OCI-LY1 (cell line): ENCODE measurements at regions not wholly inside any gene's neighbourhood (a gene's known extent, or its start where the extent isn't known, plus 50 kb on each side); places are given as distances from the start of the nearest gene placed in this dataset.

Experiments
- H2AFZ ChIP-seq: fragments of 200-600 bp; sonication (generic), shearing (Covaris generic); 2 replicates; pipeline ENCODE4 v1.6.0; 2014; ENCODE audit warnings: antibody characterized with exemption, mild to moderate bottlenecking, low read length
- H3F3A ChIP-seq: fragments of 200-600 bp; sonication (generic), shearing (Covaris generic); 2 replicates; pipeline ENCODE4 v1.6.0; 2014; ENCODE audit warnings: mild to moderate bottlenecking, antibody characterized with exemption, low read length, moderate library complexity; ENCODE audit not compliant: insufficient read depth
- H3K27ac ChIP-seq: fragments of 200-600 bp; sonication (generic); 2 replicates; pipeline ENCODE4 v1.5.1; 2014; ENCODE audit warnings: low read length, mixed run types, mild to moderate bottlenecking, low read depth; ENCODE audit not compliant: poor library complexity, severe bottlenecking
- H3K27me3 ChIP-seq: fragments of 200-600 bp; sonication (generic); 2 replicates; pipeline ENCODE4 v1.6.0; 2014; ENCODE audit warnings: antibody characterized with exemption, mild to moderate bottlenecking, low read length, moderate library complexity; ENCODE audit not compliant: insufficient read depth
- H3K36me3 ChIP-seq: fragments of 200-600 bp; sonication (generic); 2 replicates; pipeline ENCODE4 v1.6.1; 2014; ENCODE audit warnings: mild to moderate bottlenecking, antibody characterized with exemption, low read length, moderate library complexity, mixed read lengths; ENCODE audit not compliant: insufficient read depth
- H3K4me1 ChIP-seq: fragments of 200-600 bp; sonication (generic); 2 replicates; pipeline ENCODE4 v1.5.1; 2014; ENCODE audit warnings: mild to moderate bottlenecking, low read length, moderate library complexity; ENCODE audit not compliant: insufficient read depth, severe bottlenecking
- H3K4me2 ChIP-seq: fragments of 200-600 bp; sonication (generic), shearing (Covaris generic); 2 replicates; pipeline ENCODE4 v1.6.1; 2014; ENCODE audit warnings: low read length
- H3K4me3 ChIP-seq: fragments of 200-600 bp; sonication (generic); 2 replicates; pipeline ENCODE4 v1.5.1; 2014; ENCODE audit warnings: low read length, low read depth, mild to moderate bottlenecking, mixed read lengths; ENCODE audit not compliant: poor library complexity, severe bottlenecking
- H3K79me2 ChIP-seq: fragments of 200-600 bp; shearing (Covaris generic); 2 replicates; pipeline ENCODE4 v1.6.1; 2016; ENCODE audit warnings: mixed run types, low read length, mixed read lengths; ENCODE audit not compliant: insufficient read depth
- H3K9ac ChIP-seq: fragments of 200-600 bp; sonication (generic), shearing (Covaris generic); 2 replicates; pipeline ENCODE4 v1.6.1; 2014; ENCODE audit warnings: mild to moderate bottlenecking, low read length, mixed read lengths
- H3K9me2 ChIP-seq: fragments of 200-600 bp; sonication (generic), shearing (Covaris generic); 2 replicates; pipeline ENCODE4 v1.6.1; 2014; ENCODE audit warnings: low read depth, mild to moderate bottlenecking, low read length, mixed read lengths
- H3K9me3 ChIP-seq: fragments of 200-600 bp; shearing (Covaris generic); 2 replicates; pipeline ENCODE4 v1.6.1; 2014; ENCODE audit warnings: low read length, mixed read lengths
- H4K20me1 ChIP-seq: fragments of 200-600 bp; sonication (generic), shearing (Covaris generic); 2 replicates; pipeline ENCODE4 v1.6.0; 2016; ENCODE audit warnings: mild to moderate bottlenecking, low read length; ENCODE audit not compliant: insufficient read depth
- CTCF ChIP-seq: fragments of 200-600 bp; sonication (generic), shearing (Covaris generic); IDR thresholded peaks from 2 replicates; pipeline ENCODE4 v1.5.1; 2017; ENCODE audit warnings: mild to moderate bottlenecking, antibody characterized with exemption, low read length, moderate library complexity, mixed read lengths
- EZH2 ChIP-seq: fragments of 200-600 bp; sonication (generic), shearing (Covaris generic); IDR thresholded peaks from 2 replicates; pipeline ENCODE4 v1.8.0; 2017; ENCODE audit warnings: borderline replicate concordance, mixed run types, mild to moderate bottlenecking, antibody characterized with exemption, low read length, moderate library complexity, mixed read lengths

GRCh38 chr5:152532714-152533113 lies 127.6 kb upstream of the NMUR2 start:
- Histone ChIP-seq H3K27ac (no peak overlapping the region), H3F3A (no peaks in the 10 kb centered on the region), H3K36me3 (no peaks in the 10 kb centered on the region), H3K4me2 (no peak overlapping the region), H3K9ac (no peak overlapping the region), H3K9me2 (no peaks in the 10 kb centered on the region), H3K9me3 (no peaks in the 10 kb centered on the region), H3K79me2 (no peaks in the 10 kb centered on the region), H3K4me1 (no peaks in the 10 kb centered on the region), H3K27me3 (no peaks in the 10 kb centered on the region), H4K20me1 (no peaks in the 10 kb centered on the region), H2AFZ (no peak overlapping the region), H3K4me3 (no peak overlapping the region)
- TF ChIP-seq EZH2 (no peak), CTCF (peak; percentile 57)

GRCh38 chr5:152534641-152535040 lies 129.6 kb upstream of the NMUR2 start:
- H3K4me3 ChIP-seq = no peak overlapping the region
- no peaks in the 10 kb centered on the region for H3K36me3 ChIP-seq
- no peaks in the 10 kb centered on the region for H4K20me1 ChIP-seq
- no peak overlapping the region for H3K4me2 ChIP-seq
- no peak overlapping the region for H3K27ac ChIP-seq
- no peak overlapping the region for H2AFZ ChIP-seq
- H3K4me1 ChIP-seq = no peaks in the 10 kb centered on the region
- no peaks in the 10 kb centered on the region for H3K27me3 ChIP-seq
- H3K9me2 ChIP-seq = no peaks in the 10 kb centered on the region
- H3K9me3 ChIP-seq = no peaks in the 10 kb centered on the region
- H3F3A ChIP-seq = no peaks in the 10 kb centered on the region
- TF ChIP-seq EZH2 (no peak), CTCF (no peak)
- H3K9ac ChIP-seq = no peak overlapping the region
- no peaks in the 10 kb centered on the region for H3K79me2 ChIP-seq

DNA sequence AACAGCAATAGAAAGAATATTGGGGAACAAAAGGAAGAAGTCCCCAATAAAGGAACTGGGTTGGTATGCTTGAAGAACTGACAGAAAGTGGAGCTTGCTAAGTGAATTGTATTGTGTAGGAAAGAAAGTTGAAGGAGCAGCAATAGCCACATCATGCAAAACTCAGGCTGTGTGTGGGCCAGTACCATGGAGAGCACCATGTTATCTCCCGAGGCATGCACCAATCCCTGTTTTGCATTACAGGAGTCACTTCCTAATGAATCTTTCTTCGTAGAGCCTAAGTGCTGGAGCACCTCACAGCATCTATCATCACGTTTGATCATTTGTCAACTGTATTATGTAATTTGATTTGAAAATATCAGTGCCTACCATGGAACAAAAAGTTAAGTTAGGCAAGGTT lies 137.7 kb upstream of the NMUR2 start:
- Histone ChIP-seq H3K9ac (no peak overlapping the region), H3K79me2 (no peaks in the 10 kb centered on the region), H3K9me2 (no peaks in the 10 kb centered on the region), H3K9me3 (no peaks in the 10 kb centered on the region), H3K4me3 (no peak overlapping the region), H3K36me3 (no peaks in the 10 kb centered on the region), H3K27ac (no peak overlapping the region), H4K20me1 (no peaks in the 10 kb centered on the region), H2AFZ (no peak overlapping the region), H3K27me3 (no peaks in the 10 kb centered on the region), H3K4me1 (no peaks in the 10 kb centered on the region), H3F3A (no peaks in the 10 kb centered on the region), H3K4me2 (no peak overlapping the region)
- TF ChIP-seq CTCF (no peak), EZH2 (no peak)
